Thymus (tissue), 11 donors: ENCODE measurements at regions not wholly inside any gene's neighbourhood (a gene's known extent, or its start where the extent isn't known, plus 50 kb on each side); places are given as distances from the start of the nearest gene placed in this dataset.

ENCODE experiments used
- DNase-seq, 9 donors: peaks; one replicate each; pipeline ENCODE4 v3.0.0-alpha.2; 2013; ENCODE audit warnings: low spot score in 9 of 9, low read depth in 6 of 9, missing footprints in 1 of 9
- H3K27ac ChIP-seq, 2 donors: one replicate each; pipeline ENCODE4 v1.5.1; 2013; ENCODE audit warnings: control low read depth in 1 of 2, low read depth in 1 of 2, low read length in 1 of 2, mild to moderate bottlenecking in 1 of 2, moderate library complexity in 1 of 2
- H3K27me3 ChIP-seq, 2 donors: one replicate each; pipeline ENCODE4 v1.5.1; 2013; ENCODE audit warnings: low read length in 1 of 2; ENCODE audit not compliant: control insufficient read depth in 2 of 2, insufficient read depth in 1 of 2
- H3K36me3 ChIP-seq, 2 donors: one replicate each; pipeline ENCODE4 v1.5.1; 2013; ENCODE audit warnings: low read length in 1 of 2, mild to moderate bottlenecking in 1 of 2, moderate library complexity in 1 of 2; ENCODE audit not compliant: control insufficient read depth in 2 of 2, insufficient read depth in 2 of 2
- H3K4me1 ChIP-seq, 2 donors: one replicate each; pipeline ENCODE4 v1.5.1; 2013; ENCODE audit warnings: low read length in 2 of 2; ENCODE audit not compliant: control insufficient read depth in 2 of 2, insufficient read depth in 2 of 2
- H3K4me3 ChIP-seq, 2 donors: one replicate each; pipeline ENCODE4 v1.5.1; 2013; ENCODE audit warnings: low read length in 2 of 2, control low read depth in 1 of 2, mild to moderate bottlenecking in 1 of 2
- H3K9me3 ChIP-seq, 2 donors: one replicate each; pipeline ENCODE4 v1.5.1; 2013; ENCODE audit warnings: low read length in 1 of 2, mild to moderate bottlenecking in 1 of 2; ENCODE audit not compliant: control insufficient read depth in 2 of 2, insufficient read depth in 1 of 2
- WGBS: extraction: QIAGEN DNeasy Blood & Tissue Kit; methylation state at CpG from one replicate; pipeline ENCODE4 v1.1.7; 2013; 5-methylcytosine and 5-hydroxymethylcytosine counted together
- donor health status: healthy.

GRCh38 chrX:20825984-20826383, 548.2 kb upstream of the CNKSR2 start:
- Histone ChIP-seq H3K4me1 (no peaks in the 10 kb centered on the region), H3K36me3 (no peaks in the 10 kb centered on the region), H3K4me3 (no peak overlapping the region), H3K27ac (no peak overlapping the region), H3K9me3 (no peaks in the 10 kb centered on the region), H3K27me3 (no peaks in the 10 kb centered on the region)
- no peak for DNase-seq
- 87% methylated on average over 2 of the region's 2 CpGs for WGBS

DNA sequence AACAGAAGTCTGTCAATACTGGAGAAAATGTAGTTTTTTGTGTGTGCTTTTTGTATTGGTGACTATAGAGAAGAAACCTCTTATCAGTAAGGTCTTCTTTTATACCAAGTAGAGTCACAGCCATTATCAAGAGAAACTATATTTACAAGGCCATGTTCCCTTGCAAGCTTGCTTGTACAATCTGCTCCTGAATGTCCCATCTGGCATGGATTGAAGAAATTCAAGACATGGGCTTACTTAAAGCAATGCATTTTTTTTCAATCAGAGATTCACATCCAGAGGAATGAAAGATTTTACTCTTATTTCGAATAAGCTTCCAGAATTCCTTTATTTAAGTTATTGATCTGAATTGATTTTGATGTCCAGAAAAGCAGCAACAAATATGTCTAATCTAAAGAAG, 537.3 kb upstream of the RPS6KA3 start:
- Histone ChIP-seq H3K27me3 (no peaks in the 10 kb centered on the region), H3K4me3 (no peak overlapping the region), H3K9me3 (no peaks in the 10 kb centered on the region), H3K36me3 (no peaks in the 10 kb centered on the region), H3K27ac (no peak overlapping the region), H3K4me1 (no peaks in the 10 kb centered on the region)
- WGBS: 92% methylated on average over 1 of the region's 1 CpG
- no peak for DNase-seq

GRCh38 chrX:20802036-20802435, 535.3 kb upstream of the RPS6KA3 start:
- Histone ChIP-seq H3K9me3 (no peaks in the 10 kb centered on the region), H3K27me3 (no peaks in the 10 kb centered on the region), H3K36me3 (no peaks in the 10 kb centered on the region), H3K4me1 (no peaks in the 10 kb centered on the region), H3K4me3 (no peak overlapping the region), H3K27ac (no peak overlapping the region)
- DNase-seq: no peak
- WGBS: 92% methylated on average over 1 of the region's 1 CpG

GRCh38 chrX:20796450-20796849, 529.7 kb upstream of the RPS6KA3 start:
- H3K9me3 ChIP-seq: no peaks in the 10 kb centered on the region
- 95% methylated on average over 2 of the region's 2 CpGs for WGBS
- no peaks in the 10 kb centered on the region for H3K36me3 ChIP-seq
- no peak overlapping the region for H3K4me3 ChIP-seq
- H3K27me3 ChIP-seq: no peaks in the 10 kb centered on the region
- DNase-seq: no peak
- no peak overlapping the region for H3K27ac ChIP-seq
- H3K4me1 ChIP-seq: no peaks in the 10 kb centered on the region

DNA sequence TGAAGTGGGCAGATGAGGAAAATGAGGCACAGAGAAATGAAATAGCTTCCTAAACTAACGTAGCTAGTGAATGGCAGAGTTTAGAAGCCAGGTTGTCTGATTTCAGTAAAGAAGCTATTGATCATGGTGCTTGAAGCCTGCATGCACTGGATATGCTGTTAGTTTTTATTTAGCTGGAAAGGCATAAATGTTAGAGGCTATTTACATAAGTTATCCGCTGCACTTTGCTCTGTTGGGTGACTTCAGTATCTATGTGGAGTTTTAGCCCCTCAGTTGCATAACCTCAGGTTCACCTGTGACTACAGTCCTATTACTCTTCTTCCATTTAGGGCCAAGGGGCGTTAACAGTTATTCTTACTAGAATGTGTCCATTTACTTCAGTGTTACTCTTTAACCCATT, 522.4 kb upstream of the RPS6KA3 start:
- Histone ChIP-seq H3K36me3 (no peaks in the 10 kb centered on the region), H3K27me3 (no peaks in the 10 kb centered on the region), H3K9me3 (no peaks in the 10 kb centered on the region), H3K4me3 (no peak overlapping the region), H3K4me1 (no peaks in the 10 kb centered on the region), H3K27ac (no peak overlapping the region)
- no peak for DNase-seq
- 93% methylated on average over 3 of the region's 3 CpGs for WGBS

- WGBS: 84% methylated on average over 2 of the region's 2 CpGs
- no peak overlapping the region for H3K27ac ChIP-seq
- H3K4me1 ChIP-seq: no peaks in the 10 kb centered on the region
- no peaks in the 10 kb centered on the region for H3K9me3 ChIP-seq
- no peak overlapping the region for H3K4me3 ChIP-seq
- no peak for DNase-seq
- H3K36me3 ChIP-seq: no peaks in the 10 kb centered on the region
- H3K27me3 ChIP-seq: no peaks in the 10 kb centered on the region
Measured at GRCh38 chrX:20767346-20767745, 500.6 kb upstream of the RPS6KA3 start.

- DNase-seq: no peak
- WGBS: 100% methylated on average over 1 of the region's 1 CpG
- no peaks in the 10 kb centered on the region for H3K4me1 ChIP-seq
- H3K27me3 ChIP-seq: no peaks in the 10 kb centered on the region
- no peaks in the 10 kb centered on the region for H3K9me3 ChIP-seq
- H3K4me3 ChIP-seq: no peak overlapping the region
- H3K27ac ChIP-seq: no peak overlapping the region
- H3K36me3 ChIP-seq: no peaks in the 10 kb centered on the region
Measured at GRCh38 chrX:20756585-20756984, 489.9 kb upstream of the RPS6KA3 start.

GRCh38 chrX:20753076-20753475, 486.4 kb upstream of the RPS6KA3 start:
- no peak overlapping the region for H3K27ac ChIP-seq
- 92% methylated on average over 3 of the region's 3 CpGs for WGBS
- no peaks in the 10 kb centered on the region for H3K27me3 ChIP-seq
- H3K9me3 ChIP-seq: no peaks in the 10 kb centered on the region
- DNase-seq: no peak
- no peaks in the 10 kb centered on the region for H3K4me1 ChIP-seq
- H3K36me3 ChIP-seq: no peaks in the 10 kb centered on the region
- H3K4me3 ChIP-seq: no peak overlapping the region

DNA sequence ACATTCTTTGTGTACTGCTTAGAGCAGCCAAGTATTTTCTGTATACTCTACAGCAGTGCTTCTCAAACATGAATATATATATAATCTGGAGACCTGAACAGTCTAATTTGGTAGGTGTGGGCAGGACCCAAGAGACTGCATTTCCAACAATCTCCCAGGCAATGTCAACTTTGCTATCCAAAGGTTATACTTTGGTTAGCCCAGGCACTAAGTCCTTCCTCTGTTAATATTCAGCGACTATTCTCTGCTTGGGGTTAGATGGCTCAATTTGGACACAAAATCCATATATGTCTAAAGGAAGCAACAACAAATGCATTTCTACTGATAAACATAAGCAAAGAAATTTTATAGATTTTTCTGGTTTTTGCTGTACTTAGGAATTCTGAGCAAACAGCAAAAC, 480.0 kb upstream of the RPS6KA3 start:
- no peak for DNase-seq
- Histone ChIP-seq H3K9me3 (no peaks in the 10 kb centered on the region), H3K4me1 (no peaks in the 10 kb centered on the region), H3K27me3 (no peaks in the 10 kb centered on the region), H3K4me3 (no peak overlapping the region), H3K36me3 (no peaks in the 10 kb centered on the region), H3K27ac (no peak overlapping the region)
- 95% methylated on average over 1 of the region's 1 CpG for WGBS

DNA sequence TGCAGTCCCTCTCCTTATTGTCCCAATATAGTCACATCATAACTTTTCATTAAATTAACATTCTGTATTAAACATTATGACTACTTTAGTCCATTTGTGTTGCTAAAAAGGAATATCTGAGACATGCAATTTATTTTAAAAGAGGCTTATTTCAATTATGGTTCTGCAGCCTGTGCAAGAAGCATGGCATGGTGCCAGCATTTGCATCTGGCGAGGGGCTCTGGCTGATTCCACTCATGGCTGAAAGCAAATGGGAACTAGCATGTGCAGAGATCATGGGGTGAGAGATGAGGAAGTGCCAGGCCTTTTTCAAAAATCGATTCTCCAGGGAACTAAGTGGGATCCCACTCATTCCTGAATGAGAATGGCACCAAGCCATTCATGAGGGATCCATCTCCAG, 476.3 kb upstream of the RPS6KA3 start:
- Histone ChIP-seq H3K27ac (no peak overlapping the region), H3K4me3 (no peak overlapping the region), H3K36me3 (no peaks in the 10 kb centered on the region), H3K27me3 (no peaks in the 10 kb centered on the region), H3K4me1 (no peaks in the 10 kb centered on the region), H3K9me3 (no peaks in the 10 kb centered on the region)
- DNase-seq: no peak
- 54% methylated on average over 2 of the region's 2 CpGs for WGBS
